HepG2 (cell line): ENCODE measurements at regions not wholly inside any gene's neighbourhood (a gene's known extent, or its start where the extent isn't known, plus 50 kb on each side); places are given as distances from the start of the nearest gene placed in this dataset.

Experiments used
- CBFB ChIP-seq: sonication (generic); formaldehyde crosslinking; IDR thresholded peaks from 2 replicates; pipeline ENCODE4 v1.4.0; 2020; ENCODE audit warnings: missing genetic modification reagents
- CCDC6 ChIP-seq: sonication (generic); formaldehyde crosslinking; IDR thresholded peaks from 2 replicates; pipeline ENCODE4 v1.8.1; 2022; ENCODE audit warnings: mild to moderate bottlenecking, missing genetic modification reagents, moderate library complexity
- DBP ChIP-seq: sonication (generic); formaldehyde crosslinking; IDR thresholded peaks from 2 replicates; pipeline ENCODE4 v1.4.0; 2020; ENCODE audit warnings: missing genetic modification reagents; ENCODE audit errors: not compliant biosample characterization
- MYNN ChIP-seq: sonication (generic); formaldehyde crosslinking; IDR thresholded peaks from 2 replicates; pipeline ENCODE4 v1.4.0; 2020; ENCODE audit warnings: mild to moderate bottlenecking, low read depth, missing genetic modification reagents
- NFRKB ChIP-seq: fragments of 450-650 bp; IDR thresholded peaks from 2 replicates; pipeline ENCODE4 v1.6.1; 2017
- NR2C2 ChIP-seq: sonication (generic); formaldehyde crosslinking; IDR thresholded peaks from 2 replicates; pipeline ENCODE4 v1.4.0; 2020; ENCODE audit warnings: missing genetic modification reagents, mild to moderate bottlenecking, moderate library complexity, borderline replicate concordance
- RAD21 ChIP-seq: fragments of 450-650 bp; formaldehyde crosslinking; IDR thresholded peaks from 2 replicates; pipeline ENCODE4 v1.5.0; 2020; ENCODE audit warnings: mild to moderate bottlenecking
- RNF2 ChIP-seq: fragments of 450-650 bp; conservative IDR thresholded peaks from 2 replicates; pipeline ENCODE4 v1.6.1; 2016; ENCODE audit warnings: low read depth
- TCF12 ChIP-seq, 2 experiments: fragments of 450-650 bp in 1 of 2; sonication (generic) in 1 of 2; formaldehyde crosslinking in 1 of 2; IDR thresholded peaks; 2 replicates each; pipeline versions ENCODE4 v1.6.1 to v1.8.0; 2017 to 2022; ENCODE audit warnings: antibody characterized with exemption in 1 of 2, mild to moderate bottlenecking in 1 of 2, missing genetic modification reagents in 1 of 2, moderate library complexity in 1 of 2
- TF ChIP-seq, protein P1 (sequence below): IDR thresholded peaks from 2 replicates; pipeline ENCODE4 v1.6.1; 2012; ENCODE audit warnings: inconsistent platforms
- TF ChIP-seq, protein P2 (sequence below): sonication (generic); formaldehyde crosslinking; IDR thresholded peaks from 2 replicates; pipeline ENCODE4 v1.5.0; 2020; ENCODE audit warnings: mild to moderate bottlenecking, missing genetic modification reagents, moderate library complexity

GRCh38 chr13:106734198-106734597 lies 166.3 kb upstream of the ARGLU1 start:
- no peak for TF ChIP-seq TCF12 (IDR thresholded peaks at IDR 0.05)
- no peak for TF ChIP-seq TCF12 (CRISPR knock-in tag; IDR thresholded peaks at IDR 0.05)
- TF ChIP-seq RAD21 (CRISPR knock-in tag), result no peak
- TF ChIP-seq NFRKB, result no peak
- TF ChIP-seq RNF2, result no peak
- no peak for TF ChIP-seq NR2C2 (CRISPR knock-in tag)
- TF ChIP-seq DBP, result no peak
- TF ChIP-seq, protein P1, sequence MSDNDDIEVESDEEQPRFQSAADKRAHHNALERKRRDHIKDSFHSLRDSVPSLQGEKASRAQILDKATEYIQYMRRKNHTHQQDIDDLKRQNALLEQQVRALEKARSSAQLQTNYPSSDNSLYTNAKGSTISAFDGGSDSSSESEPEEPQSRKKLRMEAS, result no peak
- TF ChIP-seq MYNN (CRISPR knock-in tag), result no peak
- TF ChIP-seq CBFB, result no peak
- TF ChIP-seq, protein P2, sequence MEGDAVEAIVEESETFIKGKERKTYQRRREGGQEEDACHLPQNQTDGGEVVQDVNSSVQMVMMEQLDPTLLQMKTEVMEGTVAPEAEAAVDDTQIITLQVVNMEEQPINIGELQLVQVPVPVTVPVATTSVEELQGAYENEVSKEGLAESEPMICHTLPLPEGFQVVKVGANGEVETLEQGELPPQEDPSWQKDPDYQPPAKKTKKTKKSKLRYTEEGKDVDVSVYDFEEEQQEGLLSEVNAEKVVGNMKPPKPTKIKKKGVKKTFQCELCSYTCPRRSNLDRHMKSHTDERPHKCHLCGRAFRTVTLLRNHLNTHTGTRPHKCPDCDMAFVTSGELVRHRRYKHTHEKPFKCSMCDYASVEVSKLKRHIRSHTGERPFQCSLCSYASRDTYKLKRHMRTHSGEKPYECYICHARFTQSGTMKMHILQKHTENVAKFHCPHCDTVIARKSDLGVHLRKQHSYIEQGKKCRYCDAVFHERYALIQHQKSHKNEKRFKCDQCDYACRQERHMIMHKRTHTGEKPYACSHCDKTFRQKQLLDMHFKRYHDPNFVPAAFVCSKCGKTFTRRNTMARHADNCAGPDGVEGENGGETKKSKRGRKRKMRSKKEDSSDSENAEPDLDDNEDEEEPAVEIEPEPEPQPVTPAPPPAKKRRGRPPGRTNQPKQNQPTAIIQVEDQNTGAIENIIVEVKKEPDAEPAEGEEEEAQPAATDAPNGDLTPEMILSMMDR (CRISPR knock-in tag), result no peak
- no peak for TF ChIP-seq CCDC6 (CRISPR knock-in tag)
